H1 (cell line): ENCODE measurements at regions not wholly inside any gene's neighbourhood (a gene's known extent, or its start where the extent isn't known, plus 50 kb on each side); places are given as distances from the start of the nearest gene placed in this dataset.

Experiments
- CTCF ChIA-PET: fragments of 300-600 bp; sonication (Branson Sonifier 250); formaldehyde crosslinking; loops from one replicate; lab custom pipeline; 2021; ENCODE audit not compliant: partially characterized antibody; lab: Charles Lee
- POLR2A ChIA-PET: fragments of 300-600 bp; sonication (Branson Sonifier 250); formaldehyde crosslinking; loops from one replicate; lab custom pipeline; 2021; ENCODE audit warnings: inconsistent platforms; ENCODE audit not compliant: partially characterized antibody; lab: Charles Lee
- DNase-seq, 2 experiments: peaks; one replicate each; pipeline versions ENCODE4 v3.0.0 to v3.0.0-alpha.2; 2010 to 2022; ENCODE audit warnings: low spot score in 2 of 2, low read depth in 1 of 2, mixed read lengths in 1 of 2
- FAIRE-seq: peaks from 2 replicates; lab custom pipeline; 2011; peaks lifted over from hg19 to GRCh38; lab: Jason Lieb, UNC
- H2AFZ ChIP-seq: 2 replicates; pipeline ENCODE4 v1.8.1; 2012; ENCODE audit warnings: low read length, inconsistent platforms
- H2AK5ac ChIP-seq: 2 replicates; pipeline ENCODE4 v1.6.1; 2013; ENCODE audit warnings: low read depth, low read length
- H2BK120ac ChIP-seq: replicated peaks from 2 replicates; pipeline ENCODE3; 2013; ENCODE audit warnings: low read depth, low read length, inconsistent platforms
- H2BK12ac ChIP-seq: 2 replicates; pipeline ENCODE4 v1.6.1; 2013; ENCODE audit warnings: low read depth, low read length
- H2BK15ac ChIP-seq: 2 replicates; pipeline ENCODE4 v1.6.1; 2013; ENCODE audit warnings: low read length
- H2BK20ac ChIP-seq: 2 replicates; pipeline ENCODE4 v1.6.1; 2013; ENCODE audit warnings: low read length
- H2BK5ac ChIP-seq: 2 replicates; pipeline ENCODE4 v1.6.1; 2013; ENCODE audit warnings: low read depth, low read length
- H3K14ac ChIP-seq: 2 replicates; pipeline ENCODE4 v1.6.1; 2013; ENCODE audit warnings: inconsistent platforms; ENCODE audit not compliant: insufficient read length
- H3K18ac ChIP-seq: 2 replicates; pipeline ENCODE4 v1.6.1; 2013; ENCODE audit warnings: low read length; ENCODE audit errors: extremely low read depth
- H3K23ac ChIP-seq: 2 replicates; pipeline ENCODE4 v1.6.1; 2013; ENCODE audit warnings: inconsistent platforms; ENCODE audit not compliant: insufficient read length
- H3K23me2 ChIP-seq: 2 replicates; pipeline ENCODE4 v1.6.1; 2013; ENCODE audit warnings: low read depth, low read length
- H3K27ac ChIP-seq: 2 replicates; pipeline ENCODE4 v1.6.1; 2011; ENCODE audit warnings: low read depth, low read length, inconsistent platforms
- H3K27me3 ChIP-seq, 4 experiments: replicated peaks in 1 of 4; 1 replicate in 1 of 4; 2 replicates in 3 of 4; pipeline versions ENCODE4 v1.6.1 to v1.8.1; 2011 to 2013; ENCODE audit warnings: low read length in 3 of 4, mild to moderate bottlenecking in 3 of 4, inconsistent platforms in 2 of 4, mixed read lengths in 2 of 4, moderate library complexity in 1 of 4; ENCODE audit not compliant: control insufficient read depth in 3 of 4, insufficient read depth in 3 of 4; ENCODE audit errors: extremely low read depth in 1 of 4
- H3K36me3 ChIP-seq, 4 experiments: 2 replicates each; pipeline versions ENCODE4 v1.6.1 to v1.8.1; 2011 to 2013; ENCODE audit warnings: mild to moderate bottlenecking in 4 of 4, low read length in 3 of 4, moderate library complexity in 2 of 4, control low read depth in 1 of 4, inconsistent platforms in 1 of 4; ENCODE audit not compliant: insufficient read depth in 4 of 4, control insufficient read depth in 2 of 4
- H3K4ac ChIP-seq: replicated peaks from 2 replicates; pipeline ENCODE3; 2013; ENCODE audit warnings: low read length, low read depth, mixed read lengths, inconsistent platforms; ENCODE audit not compliant: insufficient read length
- H3K4me1 ChIP-seq, 4 experiments: replicated peaks in 1 of 4; 1 replicate in 1 of 4; 2 replicates in 3 of 4; pipeline versions ENCODE4 v1.6.1 to v1.8.1; 2011 to 2013; ENCODE audit warnings: low read length in 3 of 4, inconsistent platforms in 2 of 4, mixed read lengths in 1 of 4; ENCODE audit not compliant: insufficient read depth in 4 of 4, control insufficient read depth in 3 of 4
- H3K4me2 ChIP-seq, 2 experiments: 2 replicates each; pipeline versions ENCODE4 v1.6.1 to v1.8.1; 2011 to 2013; ENCODE audit warnings: low read depth in 2 of 2, low read length in 2 of 2, control low read depth in 1 of 2, inconsistent platforms in 1 of 2, mild to moderate bottlenecking in 1 of 2; ENCODE audit not compliant: insufficient read depth in 1 of 2
- H3K4me3 ChIP-seq, 4 experiments: fragments of 200-600, 300-600 bp in 1 of 4; sonication (generic), shearing (Covaris generic), sonication (Bioruptor Twin) in 1 of 4; 2 replicates each; pipeline versions ENCODE4 v1.5.1 to v1.8.1; 2011 to 2016; ENCODE audit warnings: low read length in 4 of 4, low read depth in 3 of 4, control low read depth in 2 of 4, inconsistent platforms in 2 of 4, mild to moderate bottlenecking in 2 of 4, mixed read lengths in 1 of 4, moderate library complexity in 1 of 4; ENCODE audit not compliant: insufficient read depth in 2 of 4; ENCODE audit errors: extremely low read depth in 1 of 4
- H3K56ac ChIP-seq: replicated peaks from 2 replicates; pipeline ENCODE3; 2013; ENCODE audit warnings: low read depth, mild to moderate bottlenecking, mixed read lengths, low read length, inconsistent platforms; ENCODE audit not compliant: insufficient read length
- H3K79me1 ChIP-seq: 2 replicates; pipeline ENCODE4 v1.6.1; 2013; ENCODE audit warnings: low read depth, low read length, control low read depth
- H3K79me2 ChIP-seq, 2 experiments: 2 replicates each; pipeline versions ENCODE4 v1.6.1 to v1.8.1; 2012 to 2013; ENCODE audit warnings: low read length in 2 of 2, mild to moderate bottlenecking in 2 of 2, inconsistent platforms in 1 of 2; ENCODE audit not compliant: insufficient read depth in 2 of 2, control insufficient read depth in 1 of 2
- H3K9ac ChIP-seq, 4 experiments: replicated peaks in 1 of 4; 1 replicate in 1 of 4; 2 replicates in 3 of 4; pipeline versions ENCODE4 v1.6.1 to v1.8.1; 2011 to 2013; ENCODE audit warnings: low read depth in 3 of 4, low read length in 3 of 4, control low read depth in 2 of 4, mild to moderate bottlenecking in 2 of 4, moderate library complexity in 2 of 4, inconsistent platforms in 1 of 4; ENCODE audit errors: extremely low read depth in 1 of 4
- H3K9me3 ChIP-seq, 2 experiments: 2 replicates each; pipeline versions ENCODE4 v1.6.1 to v1.8.1; 2012 to 2013; ENCODE audit warnings: mild to moderate bottlenecking in 2 of 2, moderate library complexity in 2 of 2, control low read depth in 1 of 2, inconsistent platforms in 1 of 2, low read depth in 1 of 2, low read length in 1 of 2, mixed read lengths in 1 of 2; ENCODE audit not compliant: insufficient read depth in 2 of 2
- H4K20me1 ChIP-seq, 2 experiments: replicated peaks in 1 of 2; 2 replicates each; pipeline versions ENCODE3 to v1.8.1; 2011 to 2013; ENCODE audit warnings: inconsistent platforms in 2 of 2, low read length in 2 of 2, mild to moderate bottlenecking in 1 of 2; ENCODE audit not compliant: insufficient read depth in 2 of 2, control insufficient read depth in 1 of 2
- H4K5ac ChIP-seq: 2 replicates; pipeline ENCODE4 v1.6.1; 2013; ENCODE audit warnings: low read length, low read depth, mixed read lengths, inconsistent platforms; ENCODE audit not compliant: insufficient read length
- H4K8ac ChIP-seq: 2 replicates; pipeline ENCODE4 v1.8.0; 2013; ENCODE audit warnings: mild to moderate bottlenecking, moderate library complexity, low read length, inconsistent platforms; ENCODE audit not compliant: insufficient read depth; ENCODE audit errors: extremely low read depth
- H4K91ac ChIP-seq: replicated peaks from 2 replicates; pipeline ENCODE3; 2013; ENCODE audit warnings: low read length, mixed read lengths, inconsistent platforms; ENCODE audit not compliant: insufficient read length
- CHD2 ChIP-seq: IDR thresholded peaks from 2 replicates; pipeline ENCODE4 v1.6.1; 2012; ENCODE audit warnings: low read length, improper control_type of control experiment
- CREB1 ChIP-seq: IDR thresholded peaks from 2 replicates; pipeline ENCODE4 v1.6.1; 2012; ENCODE audit warnings: inconsistent platforms
- SIRT6 ChIP-seq: IDR thresholded peaks from one replicate; pipeline ENCODE4 v1.7.1; 2012; ENCODE audit warnings: low read length, inconsistent platforms
- SP1 ChIP-seq: IDR thresholded peaks from 2 replicates; pipeline ENCODE4 v1.6.1; 2011; ENCODE audit warnings: low read depth, low read length
- YY1 ChIP-seq: IDR thresholded peaks from 2 replicates; pipeline ENCODE4 v1.6.1; 2011; ENCODE audit warnings: low read depth, mild to moderate bottlenecking, low read length
- TF ChIP-seq, protein P1 (sequence below): IDR thresholded peaks from 2 replicates; pipeline ENCODE4 v1.6.1; 2011; ENCODE audit warnings: low read length, improper control_type of control experiment

DNA sequence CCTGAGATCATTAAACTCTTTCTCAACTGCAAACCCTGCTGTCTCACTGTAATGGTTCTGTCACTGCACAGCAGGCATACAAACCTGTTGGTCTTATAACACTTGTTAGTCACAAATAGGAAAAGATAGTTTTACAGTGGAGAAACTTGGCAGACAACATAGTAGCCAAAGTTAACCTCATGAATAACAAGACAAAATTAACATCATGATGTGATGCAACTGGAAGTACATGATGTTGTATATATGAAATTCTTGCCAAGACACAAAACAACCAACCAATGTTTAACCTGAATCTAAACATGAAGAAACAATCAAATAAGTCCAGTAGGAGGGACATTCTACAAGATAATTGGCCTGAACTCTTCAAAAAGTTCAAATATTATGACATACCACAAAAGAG lies 189.3 kb downstream of the RNF152 start:
- no peak overlapping the region for H3K18ac ChIP-seq
- H3K36me3 ChIP-seq: no peaks in the 10 kb centered on the region
- no peak overlapping the region for H3K14ac ChIP-seq
- no peak overlapping the region for H2BK15ac ChIP-seq
- H3K4me2 ChIP-seq: no peak overlapping the region
- no peak overlapping the region for H4K91ac ChIP-seq
- H3K27me3 ChIP-seq: peaks cover 0 to 5% (median 2%) of the 10 kb centered on the region in 4 experiments; a peak in 3 of 7 replicates
- no peak overlapping the region for H3K56ac ChIP-seq
- no peaks in the 10 kb centered on the region for H3K79me1 ChIP-seq
- no peak overlapping the region for H2AK5ac ChIP-seq
- no peak overlapping the region for H2BK120ac ChIP-seq
- H2AFZ ChIP-seq: no peak overlapping the region
- TF ChIP-seq, protein P1, sequence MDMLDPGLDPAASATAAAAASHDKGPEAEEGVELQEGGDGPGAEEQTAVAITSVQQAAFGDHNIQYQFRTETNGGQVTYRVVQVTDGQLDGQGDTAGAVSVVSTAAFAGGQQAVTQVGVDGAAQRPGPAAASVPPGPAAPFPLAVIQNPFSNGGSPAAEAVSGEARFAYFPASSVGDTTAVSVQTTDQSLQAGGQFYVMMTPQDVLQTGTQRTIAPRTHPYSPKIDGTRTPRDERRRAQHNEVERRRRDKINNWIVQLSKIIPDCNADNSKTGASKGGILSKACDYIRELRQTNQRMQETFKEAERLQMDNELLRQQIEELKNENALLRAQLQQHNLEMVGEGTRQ: no peak
- no peak for TF ChIP-seq CHD2
- no peak for TF ChIP-seq YY1
- no peak for TF ChIP-seq SP1
- TF ChIP-seq CREB1: no peak
- no peak for TF ChIP-seq SIRT6
- FAIRE-seq: no peak
- no peak overlapping the region for H3K9ac ChIP-seq
- H3K9me3 ChIP-seq: no peaks in the 10 kb centered on the region
- H3K4me1 ChIP-seq: peaks cover 0 to 3% (median 1%) of the 10 kb centered on the region in 4 experiments; a peak in 2 of 7 replicates
- H2BK12ac ChIP-seq: no peak overlapping the region
- H4K20me1 ChIP-seq: no peaks in the 10 kb centered on the region
- H2BK20ac ChIP-seq: no peak overlapping the region
- DNase-seq: no peak
- no peak overlapping the region for H3K23ac ChIP-seq
- no peak overlapping the region for H4K5ac ChIP-seq
- no peaks in the 10 kb centered on the region for H3K79me2 ChIP-seq
- H3K27ac ChIP-seq: no peak overlapping the region
- ChIA-PET CTCF (no interaction called here), POLR2A (no interaction called here)
- H3K4me3 ChIP-seq: no peak overlapping the region
- no peak overlapping the region for H2BK5ac ChIP-seq
- H3K23me2 ChIP-seq: no peaks in the 10 kb centered on the region
- H3K4ac ChIP-seq: no peak overlapping the region
- no peak overlapping the region for H4K8ac ChIP-seq
